Stimulated activated naive CD8-positive, alpha-beta T cell treated with anti-CD3 and anti-CD28 coated beads, Interleukin-15, Interleukin-2, amounts not matched to agents 100 U/mL and 50 U/mL, for 24 hours (primary cell): ENCODE measurements at regions not wholly inside any gene's neighbourhood (a gene's known extent, or its start where the extent isn't known, plus 50 kb on each side); places are given as distances from the start of the nearest gene placed in this dataset.
A peak's percentile ranks its signal among the peaks of the same experiment; 100 is the strongest.
"Not testable (repeated sequence)": the region's sequence is repeated elsewhere in the genome, so short reads cannot be mapped to it uniquely, and the experiment has no call there.

Experiments
- ATAC-seq: fragments of 150-1000 bp; cut with Tn5 transposase; one replicate; pipeline ENCODE4 v1.10.0; 2021
- DNase-seq: peaks from one replicate; pipeline ENCODE4 v3.0.0; 2021

GRCh38 chrX:109782994-109783700, 50.1 kb upstream of the ACSL4 start:
- ATAC-seq (peak; percentile 91), DNase-seq (peak; percentile 25)

GRCh38 chrX:109783701-109784079, 50.6 kb upstream of the ACSL4 start:
- DNase-seq (no peak), ATAC-seq (peak; percentile 16)

GRCh38 chrX:109785053-109785452, 52.0 kb upstream of the ACSL4 start:
- ATAC-seq (no peak), DNase-seq (no peak)

- DNase-seq, result not testable (repeated sequence)
These were observed 57.5 kb upstream of the ACSL4 start for GRCh38 chrX:109790511-109790910.

GRCh38 chrX:109793191-109793590, 60.1 kb upstream of the ACSL4 start:
- DNase-seq, result no peak
- ATAC-seq, result no peak

More at GRCh38 chrX:109790511-109790910, 57.5 kb upstream of the ACSL4 start:
- not testable (repeated sequence) for ATAC-seq

GRCh38 chrX:109795682-109796081, 62.6 kb upstream of the ACSL4 start:
- DNase-seq (no peak), ATAC-seq (no peak)

GRCh38 chrX:109797311-109797975, 64.4 kb upstream of the ACSL4 start:
- ATAC-seq, result no peak
- no peak for DNase-seq

- ATAC-seq (no peak), DNase-seq (no peak)
These were observed 79.2 kb upstream of the ACSL4 start for GRCh38 chrX:109812236-109812635.

GRCh38 chrX:109813236-109813635, 80.2 kb upstream of the ACSL4 start:
- no peak for ATAC-seq
- no peak for DNase-seq

GRCh38 chrX:109818976-109819375, 85.9 kb upstream of the ACSL4 start:
- no peak for ATAC-seq
- DNase-seq, result no peak

GRCh38 chrX:109822861-109823260, 89.8 kb upstream of the ACSL4 start:
- ATAC-seq, result no peak
- no peak for DNase-seq

- DNase-seq (no peak), ATAC-seq (no peak)
These were observed 94.1 kb upstream of the ACSL4 start for GRCh38 chrX:109826954-109827708.

- DNase-seq, result no peak
- no peak for ATAC-seq
These were observed 94.7 kb upstream of the ACSL4 start for GRCh38 chrX:109827772-109828171.

GRCh38 chrX:109830157-109830703, 97.2 kb upstream of the ACSL4 start:
- ATAC-seq (no peak), DNase-seq (no peak)

- DNase-seq, result no peak
- ATAC-seq, result no peak
These were observed 97.7 kb upstream of the ACSL4 start for GRCh38 chrX:109830704-109831206.

- ATAC-seq (no peak), DNase-seq (no peak)
These were observed 98.4 kb upstream of the ACSL4 start for GRCh38 chrX:109831326-109831985.

- ATAC-seq (peak; percentile 34), DNase-seq (peak; percentile 17)
These were observed 106.9 kb upstream of the ACSL4 start for GRCh38 chrX:109839694-109840567.

GRCh38 chrX:109840585-109840984, 107.5 kb upstream of the ACSL4 start:
- ATAC-seq (peak; percentile 62), DNase-seq (peak; percentile 20)

GRCh38 chrX:109841257-109841656, 108.2 kb upstream of the ACSL4 start:
- DNase-seq, result no peak
- ATAC-seq, result peak; percentile 19

GRCh38 chrX:109841869-109842579, 109.0 kb upstream of the ACSL4 start:
- DNase-seq, result no peak
- peak; percentile 55 for ATAC-seq
